GM23338 (cell line): ENCODE measurements at regions not wholly inside any gene's neighbourhood (a gene's known extent, or its start where the extent isn't known, plus 50 kb on each side); places are given as distances from the start of the nearest gene placed in this dataset.

Experiments
- ATAC-seq: fragments of 200-7000 bp; cut with Tn5 transposase; 3 replicates; pipeline ENCODE4 v1.9.1; 2020
- DNase-seq: peaks from one replicate; pipeline ENCODE4 v3.0.0-alpha.2; 2015; ENCODE audit warnings: low spot score
- H2AFZ ChIP-seq: fragments of 200-600 bp; sonication (generic); 2 replicates; pipeline ENCODE4 v1.8.0; 2016; ENCODE audit warnings: antibody characterized with exemption, mild to moderate bottlenecking, moderate library complexity
- H3F3A ChIP-seq: fragments of 200-600 bp; sonication (generic); replicated peaks from 2 replicates; pipeline ENCODE4 v1.8.0; 2017; ENCODE audit warnings: antibody characterized with exemption, mixed run types, low read depth
- H3K27ac ChIP-seq: fragments of 200-600 bp; sonication (generic); 2 replicates; pipeline ENCODE4 v1.6.1; 2016; ENCODE audit warnings: low read depth
- H3K27me3 ChIP-seq: fragments of 200-600 bp; sonication (generic); 2 replicates; pipeline ENCODE4 v1.8.0; 2016; ENCODE audit warnings: mild to moderate bottlenecking, mixed run types, moderate library complexity; ENCODE audit not compliant: insufficient read depth
- H3K36me3 ChIP-seq: fragments of 200-600 bp; sonication (generic); 2 replicates; pipeline ENCODE4 v1.8.0; 2016; ENCODE audit warnings: mild to moderate bottlenecking; ENCODE audit not compliant: insufficient read depth
- H3K4me1 ChIP-seq: fragments of 200-600 bp; sonication (generic); 2 replicates; pipeline ENCODE4 v1.8.0; 2016; ENCODE audit warnings: mild to moderate bottlenecking, moderate library complexity; ENCODE audit not compliant: insufficient read depth
- H3K4me2 ChIP-seq: fragments of 200-600 bp; sonication (generic); 2 replicates; pipeline ENCODE4 v1.7.1; 2017; ENCODE audit warnings: mixed run types
- H3K4me3 ChIP-seq: fragments of 200-600 bp; sonication (generic); 2 replicates; pipeline ENCODE4 v1.6.1; 2016; ENCODE audit warnings: mixed run types
- H3K79me2 ChIP-seq: fragments of 200-600 bp; sonication (generic); replicated peaks from 2 replicates; pipeline ENCODE4 v1.8.0; 2017; ENCODE audit warnings: mild to moderate bottlenecking; ENCODE audit not compliant: insufficient read depth
- H3K9me2 ChIP-seq: fragments of 200-600 bp; sonication (generic); 2 replicates; pipeline ENCODE4 v1.8.0; 2017; ENCODE audit not compliant: insufficient read depth
- H4K20me1 ChIP-seq: fragments of 200-600 bp; sonication (generic); replicated peaks from 2 replicates; pipeline ENCODE4 v1.8.0; 2017; ENCODE audit warnings: mild to moderate bottlenecking; ENCODE audit not compliant: insufficient read depth
- H3K27ac Mint-ChIP-seq: 2 replicates; pipeline ENCODE4 v1.8.0; 2020; ENCODE audit warnings: inconsistent platforms, mild to moderate bottlenecking, moderate library complexity, mixed read lengths
- H3K27me3 Mint-ChIP-seq: 3 replicates; pipeline ENCODE4 v1.8.0; 2022; ENCODE audit warnings: low read depth, mild to moderate bottlenecking, moderate library complexity, mixed read lengths, inconsistent platforms; ENCODE audit not compliant: insufficient read depth, poor library complexity
- H3K36me3 Mint-ChIP-seq: 3 replicates; pipeline ENCODE4 v1.8.0; 2021; ENCODE audit warnings: low read depth, mild to moderate bottlenecking, inconsistent platforms, moderate library complexity, mixed read lengths
- H3K4me1 Mint-ChIP-seq: 3 replicates; pipeline ENCODE4 v1.8.0; 2020; ENCODE audit warnings: mild to moderate bottlenecking, inconsistent platforms, mixed read lengths
- H3K4me3 Mint-ChIP-seq: 3 replicates; pipeline ENCODE4 v1.8.0; 2021; ENCODE audit warnings: moderate library complexity, mild to moderate bottlenecking, inconsistent platforms, mixed read lengths
- H3K9me3 Mint-ChIP-seq: 3 replicates; pipeline ENCODE4 v1.8.0; 2020; ENCODE audit warnings: moderate library complexity, mild to moderate bottlenecking, inconsistent platforms, mixed read lengths
- EZH2 ChIP-seq: fragments of 200-600 bp; sonication (generic); IDR thresholded peaks from one replicate; pipeline ENCODE4 v1.8.0; 2017; ENCODE audit warnings: antibody characterized with exemption, mild to moderate bottlenecking, low read depth; ENCODE audit not compliant: unreplicated experiment
- EZH2phosphoT487 ChIP-seq: fragments of 200-600 bp; sonication (generic); IDR thresholded peaks from one replicate; pipeline ENCODE4 v1.8.1; 2018; ENCODE audit warnings: antibody characterized with exemption; ENCODE audit not compliant: unreplicated experiment
- JUNB ChIP-seq: IDR thresholded peaks from one replicate; pipeline ENCODE4 v1.6.1; 2016; ENCODE audit warnings: antibody characterized with exemption; ENCODE audit not compliant: unreplicated experiment
- POLR2AphosphoS5 ChIP-seq: IDR thresholded peaks from 2 replicates; pipeline ENCODE4 v1.6.1; 2016; ENCODE audit warnings: antibody characterized with exemption, low read depth
- STAT1 ChIP-seq: IDR thresholded peaks from one replicate; pipeline ENCODE4 v1.6.1; 2016; ENCODE audit warnings: antibody characterized with exemption; ENCODE audit not compliant: unreplicated experiment
- ZNF114 ChIP-seq: fragments of 250-450 bp; sonication (Bioruptor Pico); IDR thresholded peaks from 2 replicates; pipeline ENCODE4 v1.5.0; 2020; ENCODE audit warnings: mild to moderate bottlenecking, moderate library complexity
- ZNF331 ChIP-seq: fragments of 250-450 bp; sonication (Bioruptor Pico); IDR thresholded peaks from 2 replicates; pipeline ENCODE4 v1.5.0; 2020; ENCODE audit warnings: low read depth, mild to moderate bottlenecking, moderate library complexity
- TF ChIP-seq, protein P1 (sequence below): IDR thresholded peaks from one replicate; pipeline ENCODE4 v1.6.1; 2018; ENCODE audit warnings: antibody characterized with exemption; ENCODE audit not compliant: unreplicated experiment
- TF ChIP-seq, protein P2 (sequence below), 2 experiments: fragments of 200-600 bp in 1 of 2; sonication (generic) in 1 of 2; conservative IDR thresholded peaks; 2 replicates each; pipeline versions ENCODE4 v1.5.1 to v1.6.1; 2016 to 2017; ENCODE audit warnings: antibody characterized with exemption in 2 of 2, low read depth in 2 of 2, mild to moderate bottlenecking in 2 of 2, moderate library complexity in 1 of 2

DNA sequence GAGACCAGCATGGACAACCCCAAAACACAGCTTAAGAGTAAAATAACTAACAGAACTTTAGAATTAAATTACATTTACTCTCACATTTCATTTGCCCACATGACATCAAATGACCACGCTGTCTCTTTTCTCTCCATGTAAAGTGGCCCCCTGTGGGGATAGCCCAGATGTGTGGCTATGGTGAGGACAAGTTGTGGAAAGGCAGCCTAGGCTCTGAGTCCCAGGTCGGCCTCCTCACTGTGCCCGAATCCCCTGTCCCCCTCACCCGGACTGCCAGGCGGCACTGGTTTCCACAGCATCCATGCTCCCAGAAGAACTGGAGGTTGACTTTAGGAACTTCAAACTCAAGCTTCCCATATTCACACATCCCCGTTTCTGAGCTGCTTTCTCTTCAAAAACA lies 111.8 kb upstream of the UQCRFS1 start:
- ATAC-seq, result no peak
- Histone ChIP-seq H3K4me2 (no peak overlapping the region), H3K9me2 (0 out of 2 replicates have a peak, but pooled peaks cover 5% of the 10 kb centered on the region), H3K27ac (no peak overlapping the region), H4K20me1 (no peaks in the 10 kb centered on the region), H3K4me1 (no peaks in the 10 kb centered on the region), H3K4me3 (no peak overlapping the region), H3K27me3 (no peaks in the 10 kb centered on the region), H2AFZ (no peak overlapping the region), H3K79me2 (no peaks in the 10 kb centered on the region), H3K36me3 (no peaks in the 10 kb centered on the region), H3F3A (no peaks in the 10 kb centered on the region)
- Mint-ChIP-seq H3K27me3 (peaks cover 6% of the 10 kb centered on the region), H3K4me3 (no peak overlapping the region), H3K9me3 (peaks cover 10% of the 10 kb centered on the region), H3K36me3 (peaks cover 6% of the 10 kb centered on the region; the same call in 1 of the 3 replicates), H3K27ac (no peak overlapping the region), H3K4me1 (peaks cover 10% of the 10 kb centered on the region; the same call in 2 of the 3 replicates)
- no peak for DNase-seq
- no peak for TF ChIP-seq ZNF331 (CRISPR knock-in tag)
- no peak for TF ChIP-seq POLR2AphosphoS5
- no peak for TF ChIP-seq ZNF114 (CRISPR knock-in tag)

DNA sequence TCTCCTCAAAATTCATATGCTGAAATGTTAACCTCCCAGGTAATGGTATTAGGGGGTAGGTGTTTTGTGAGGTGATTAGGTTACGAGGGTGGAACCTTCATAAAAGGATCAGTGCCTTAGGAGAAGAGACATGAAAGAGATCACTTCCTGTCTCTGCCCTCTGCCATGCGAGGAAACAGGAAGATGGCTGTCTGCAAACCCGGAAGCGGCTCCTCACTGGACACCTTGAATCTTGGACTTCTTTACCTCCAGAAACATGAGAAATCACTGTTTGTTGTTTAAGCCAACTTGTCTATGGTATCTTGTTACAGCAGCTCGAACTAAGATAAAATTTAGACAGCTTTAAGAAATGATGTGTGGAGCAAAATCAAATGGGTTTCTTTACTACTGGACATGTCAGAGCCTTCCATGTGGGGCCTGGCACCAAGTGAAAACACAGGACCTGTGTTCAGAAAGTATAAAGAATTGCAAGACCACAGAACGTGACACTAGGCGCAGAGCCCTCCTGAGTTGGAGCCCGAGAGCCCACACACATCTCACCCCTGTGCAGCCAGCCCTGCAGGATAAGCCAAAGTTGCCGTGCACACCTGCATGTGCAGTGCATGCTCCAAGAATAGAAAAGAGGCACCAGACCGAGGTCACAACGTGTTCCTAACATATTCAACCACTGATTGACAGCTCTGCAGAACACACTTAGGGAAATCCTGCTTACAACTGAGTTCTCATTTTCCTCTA lies 112.5 kb upstream of the UQCRFS1 start:
- H3F3A ChIP-seq, result no peaks in the 10 kb centered on the region
- no peaks in the 10 kb centered on the region for H3K36me3 ChIP-seq
- H3K79me2 ChIP-seq, result no peaks in the 10 kb centered on the region
- H3K9me2 ChIP-seq, result 0 out of 2 replicates have a peak, but pooled peaks cover 10% of the 10 kb centered on the region
- Mint-ChIP-seq H3K27ac (no peak overlapping the region), H3K4me1 (peaks cover 10% of the 10 kb centered on the region; the same call in 2 of the 3 replicates), H3K4me3 (no peak overlapping the region), H3K9me3 (peaks cover 12% of the 10 kb centered on the region), H3K27me3 (peaks cover 6% of the 10 kb centered on the region), H3K36me3 (peaks cover 6% of the 10 kb centered on the region; the same call in 1 of the 3 replicates)
- H3K4me1 ChIP-seq, result no peaks in the 10 kb centered on the region
- H3K27ac ChIP-seq, result no peak overlapping the region
- TF ChIP-seq STAT1, result no peak
- no peak for TF ChIP-seq EZH2phosphoT487
- TF ChIP-seq, protein P1, sequence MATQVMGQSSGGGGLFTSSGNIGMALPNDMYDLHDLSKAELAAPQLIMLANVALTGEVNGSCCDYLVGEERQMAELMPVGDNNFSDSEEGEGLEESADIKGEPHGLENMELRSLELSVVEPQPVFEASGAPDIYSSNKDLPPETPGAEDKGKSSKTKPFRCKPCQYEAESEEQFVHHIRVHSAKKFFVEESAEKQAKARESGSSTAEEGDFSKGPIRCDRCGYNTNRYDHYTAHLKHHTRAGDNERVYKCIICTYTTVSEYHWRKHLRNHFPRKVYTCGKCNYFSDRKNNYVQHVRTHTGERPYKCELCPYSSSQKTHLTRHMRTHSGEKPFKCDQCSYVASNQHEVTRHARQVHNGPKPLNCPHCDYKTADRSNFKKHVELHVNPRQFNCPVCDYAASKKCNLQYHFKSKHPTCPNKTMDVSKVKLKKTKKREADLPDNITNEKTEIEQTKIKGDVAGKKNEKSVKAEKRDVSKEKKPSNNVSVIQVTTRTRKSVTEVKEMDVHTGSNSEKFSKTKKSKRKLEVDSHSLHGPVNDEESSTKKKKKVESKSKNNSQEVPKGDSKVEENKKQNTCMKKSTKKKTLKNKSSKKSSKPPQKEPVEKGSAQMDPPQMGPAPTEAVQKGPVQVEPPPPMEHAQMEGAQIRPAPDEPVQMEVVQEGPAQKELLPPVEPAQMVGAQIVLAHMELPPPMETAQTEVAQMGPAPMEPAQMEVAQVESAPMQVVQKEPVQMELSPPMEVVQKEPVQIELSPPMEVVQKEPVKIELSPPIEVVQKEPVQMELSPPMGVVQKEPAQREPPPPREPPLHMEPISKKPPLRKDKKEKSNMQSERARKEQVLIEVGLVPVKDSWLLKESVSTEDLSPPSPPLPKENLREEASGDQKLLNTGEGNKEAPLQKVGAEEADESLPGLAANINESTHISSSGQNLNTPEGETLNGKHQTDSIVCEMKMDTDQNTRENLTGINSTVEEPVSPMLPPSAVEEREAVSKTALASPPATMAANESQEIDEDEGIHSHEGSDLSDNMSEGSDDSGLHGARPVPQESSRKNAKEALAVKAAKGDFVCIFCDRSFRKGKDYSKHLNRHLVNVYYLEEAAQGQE, result no peak
- ATAC-seq, result no peak
- H3K4me2 ChIP-seq, result no peak overlapping the region
- no peak for DNase-seq
- no peak overlapping the region for H2AFZ ChIP-seq
- no peaks in the 10 kb centered on the region for H4K20me1 ChIP-seq
- H3K27me3 ChIP-seq, result no peaks in the 10 kb centered on the region
- no peak overlapping the region for H3K4me3 ChIP-seq

DNA sequence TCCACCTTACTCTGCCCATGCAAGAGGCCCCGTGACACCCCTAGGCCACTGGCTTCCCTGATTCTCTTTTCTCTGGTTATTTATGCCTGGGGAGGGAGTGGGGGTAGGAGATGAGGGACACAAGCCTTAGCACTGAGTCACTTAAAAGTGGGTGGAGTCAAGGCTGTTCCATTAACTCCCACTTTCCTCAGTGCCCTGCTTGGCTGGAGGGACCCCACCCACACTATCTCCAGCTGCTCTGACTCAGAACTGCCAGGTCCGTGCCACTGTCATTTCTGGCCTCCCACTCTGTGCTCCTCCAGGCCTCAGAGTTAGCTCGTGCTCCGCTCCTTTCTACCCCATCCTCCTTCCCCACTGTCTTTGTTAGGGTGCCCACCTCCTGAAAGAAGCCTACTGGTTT lies 113.4 kb upstream of the UQCRFS1 start:
- no peak overlapping the region for H3K27ac ChIP-seq
- H2AFZ ChIP-seq, result no peak overlapping the region
- no peaks in the 10 kb centered on the region for H3K79me2 ChIP-seq
- ATAC-seq (no peak), DNase-seq (no peak)
- Mint-ChIP-seq H3K4me3 (no peak overlapping the region), H3K9me3 (peaks cover 21% of the 10 kb centered on the region), H3K27me3 (peaks cover 6% of the 10 kb centered on the region), H3K4me1 (peaks cover 15% of the 10 kb centered on the region; the same call in 2 of the 3 replicates), H3K36me3 (peaks cover 6% of the 10 kb centered on the region; the same call in 1 of the 3 replicates), H3K27ac (no peak overlapping the region)
- H3K4me2 ChIP-seq, result no peak overlapping the region
- no peaks in the 10 kb centered on the region for H3K27me3 ChIP-seq
- no peaks in the 10 kb centered on the region for H3K4me1 ChIP-seq
- no peaks in the 10 kb centered on the region for H4K20me1 ChIP-seq
- peaks cover 10% of the 10 kb centered on the region for H3K9me2 ChIP-seq
- H3K4me3 ChIP-seq, result no peak overlapping the region
- H3F3A ChIP-seq, result no peaks in the 10 kb centered on the region
- H3K36me3 ChIP-seq, result no peaks in the 10 kb centered on the region
- TF ChIP-seq, protein P1, result no peak
- TF ChIP-seq JUNB, result no peak
- TF ChIP-seq, protein P2, sequence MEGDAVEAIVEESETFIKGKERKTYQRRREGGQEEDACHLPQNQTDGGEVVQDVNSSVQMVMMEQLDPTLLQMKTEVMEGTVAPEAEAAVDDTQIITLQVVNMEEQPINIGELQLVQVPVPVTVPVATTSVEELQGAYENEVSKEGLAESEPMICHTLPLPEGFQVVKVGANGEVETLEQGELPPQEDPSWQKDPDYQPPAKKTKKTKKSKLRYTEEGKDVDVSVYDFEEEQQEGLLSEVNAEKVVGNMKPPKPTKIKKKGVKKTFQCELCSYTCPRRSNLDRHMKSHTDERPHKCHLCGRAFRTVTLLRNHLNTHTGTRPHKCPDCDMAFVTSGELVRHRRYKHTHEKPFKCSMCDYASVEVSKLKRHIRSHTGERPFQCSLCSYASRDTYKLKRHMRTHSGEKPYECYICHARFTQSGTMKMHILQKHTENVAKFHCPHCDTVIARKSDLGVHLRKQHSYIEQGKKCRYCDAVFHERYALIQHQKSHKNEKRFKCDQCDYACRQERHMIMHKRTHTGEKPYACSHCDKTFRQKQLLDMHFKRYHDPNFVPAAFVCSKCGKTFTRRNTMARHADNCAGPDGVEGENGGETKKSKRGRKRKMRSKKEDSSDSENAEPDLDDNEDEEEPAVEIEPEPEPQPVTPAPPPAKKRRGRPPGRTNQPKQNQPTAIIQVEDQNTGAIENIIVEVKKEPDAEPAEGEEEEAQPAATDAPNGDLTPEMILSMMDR (conservative IDR thresholded peaks at IDR 0.05; ENCODE audit: low read depth in 2 of 2), result no peak
- TF ChIP-seq ZNF114 (CRISPR knock-in tag), result no peak
- TF ChIP-seq EZH2, result no peak
